Endothelial cell of umbilical vein (primary cell): ENCODE measurements at regions not wholly inside any gene's neighbourhood (a gene's known extent, or its start where the extent isn't known, plus 50 kb on each side); places are given as distances from the start of the nearest gene placed in this dataset.

ENCODE experiments used
- EZH2 ChIP-seq: IDR thresholded peaks from 2 replicates; pipeline ENCODE4 v1.6.1; 2012; ENCODE audit warnings: borderline replicate concordance, low read depth, mild to moderate bottlenecking, moderate library complexity, low read length, inconsistent platforms; ENCODE audit not compliant: severe bottlenecking
- FOS ChIP-seq: IDR thresholded peaks from 2 replicates; pipeline ENCODE4 v1.6.1; 2011; ENCODE audit warnings: mild to moderate bottlenecking, low read length, moderate library complexity, borderline replicate concordance; ENCODE audit not compliant: insufficient read depth
- GATA2 ChIP-seq: IDR thresholded peaks from 2 replicates; pipeline ENCODE4 v1.7.0; 2011; ENCODE audit warnings: low read depth, mild to moderate bottlenecking, moderate library complexity, mixed read lengths, low read length; ENCODE audit not compliant: insufficient read length, insufficient read depth
- POLR2A ChIP-seq: IDR thresholded peaks from 2 replicates; pipeline ENCODE4 v1.6.1; 2012; ENCODE audit warnings: low read depth, mild to moderate bottlenecking, control low read depth, low read length
- POLR2AphosphoS5 ChIP-seq: IDR thresholded peaks from 2 replicates; pipeline ENCODE4 v1.6.1; 2012; ENCODE audit warnings: low read depth, mild to moderate bottlenecking, control low read depth, low read length, moderate library complexity; ENCODE audit not compliant: insufficient read depth
- TF ChIP-seq, protein P1 (sequence below): IDR thresholded peaks from 2 replicates; pipeline ENCODE4 v1.6.1; 2011; ENCODE audit not compliant: insufficient read depth, insufficient read length
- TF ChIP-seq, protein P2 (sequence below), 2 donors: IDR thresholded peaks; 1 replicate in 1 of 2; 2 replicates in 1 of 2; pipeline ENCODE4 v1.5.1; 2011; ENCODE audit warnings: low read length in 2 of 2, mild to moderate bottlenecking in 2 of 2, moderate library complexity in 2 of 2, control low read depth in 1 of 2, inconsistent platforms in 1 of 2, low read depth in 1 of 2; ENCODE audit not compliant: insufficient read depth in 1 of 2; ENCODE audit errors: extremely low read depth in 1 of 2

DNA sequence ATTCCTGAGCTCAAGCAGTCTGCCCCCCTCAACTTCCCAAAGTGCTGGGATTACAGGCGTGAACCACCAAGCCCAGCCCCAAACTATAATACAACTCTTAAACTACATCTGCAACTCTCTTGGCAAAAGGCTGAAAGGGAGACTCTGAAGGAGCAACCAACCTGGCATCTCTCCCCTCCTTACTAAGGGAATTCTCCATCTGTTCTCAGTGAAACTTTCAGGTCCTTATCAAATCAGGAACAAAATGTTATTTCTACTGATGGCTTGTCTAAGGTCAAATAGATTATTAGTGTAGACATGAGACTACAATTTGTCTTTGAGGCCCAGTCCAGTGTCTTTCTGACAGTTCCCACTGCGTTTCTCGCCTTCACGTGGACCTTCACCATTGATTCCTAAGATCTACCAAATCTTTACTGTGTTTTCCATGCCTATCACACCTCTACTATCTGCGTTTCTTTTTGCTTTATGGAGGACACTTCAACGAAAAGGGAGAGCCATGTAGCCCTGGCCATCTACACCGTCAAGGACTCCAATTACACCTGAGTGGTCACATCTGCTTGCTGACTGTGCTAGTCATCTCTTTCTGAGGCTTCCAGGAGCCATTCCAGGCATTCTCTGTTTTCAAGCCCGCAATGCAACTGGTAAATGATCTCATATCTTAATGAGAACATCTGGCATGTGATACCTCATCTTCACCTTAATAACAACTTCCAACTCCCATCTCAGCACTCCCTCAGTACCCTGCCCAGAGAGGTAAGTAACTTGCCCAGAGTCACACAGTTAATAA is 405.7 kb upstream of the CITED2 start:
- TF ChIP-seq POLR2A (no peak), POLR2AphosphoS5 (no peak), GATA2 (no peak), EZH2 (no peak), FOS (no peak)
- TF ChIP-seq, protein P1, sequence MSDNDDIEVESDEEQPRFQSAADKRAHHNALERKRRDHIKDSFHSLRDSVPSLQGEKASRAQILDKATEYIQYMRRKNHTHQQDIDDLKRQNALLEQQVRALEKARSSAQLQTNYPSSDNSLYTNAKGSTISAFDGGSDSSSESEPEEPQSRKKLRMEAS = no peak
- TF ChIP-seq, protein P2, sequence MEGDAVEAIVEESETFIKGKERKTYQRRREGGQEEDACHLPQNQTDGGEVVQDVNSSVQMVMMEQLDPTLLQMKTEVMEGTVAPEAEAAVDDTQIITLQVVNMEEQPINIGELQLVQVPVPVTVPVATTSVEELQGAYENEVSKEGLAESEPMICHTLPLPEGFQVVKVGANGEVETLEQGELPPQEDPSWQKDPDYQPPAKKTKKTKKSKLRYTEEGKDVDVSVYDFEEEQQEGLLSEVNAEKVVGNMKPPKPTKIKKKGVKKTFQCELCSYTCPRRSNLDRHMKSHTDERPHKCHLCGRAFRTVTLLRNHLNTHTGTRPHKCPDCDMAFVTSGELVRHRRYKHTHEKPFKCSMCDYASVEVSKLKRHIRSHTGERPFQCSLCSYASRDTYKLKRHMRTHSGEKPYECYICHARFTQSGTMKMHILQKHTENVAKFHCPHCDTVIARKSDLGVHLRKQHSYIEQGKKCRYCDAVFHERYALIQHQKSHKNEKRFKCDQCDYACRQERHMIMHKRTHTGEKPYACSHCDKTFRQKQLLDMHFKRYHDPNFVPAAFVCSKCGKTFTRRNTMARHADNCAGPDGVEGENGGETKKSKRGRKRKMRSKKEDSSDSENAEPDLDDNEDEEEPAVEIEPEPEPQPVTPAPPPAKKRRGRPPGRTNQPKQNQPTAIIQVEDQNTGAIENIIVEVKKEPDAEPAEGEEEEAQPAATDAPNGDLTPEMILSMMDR (IDR thresholded peaks at IDR 0.05; ENCODE audit: extremely low read depth in 1 of 2, insufficient read depth in 1 of 2, low read depth in 1 of 2, low read length in 2 of 2) = no peak
